Endometrium (tissue), 2 donors: ENCODE measurements at regions not wholly inside any gene's neighbourhood (a gene's known extent, or its start where the extent isn't known, plus 50 kb on each side); places are given as distances from the start of the nearest gene placed in this dataset.
"Not testable (repeated sequence)": the region's sequence is repeated elsewhere in the genome, so short reads cannot be mapped to it uniquely, and the experiment has no call there.

Source experiments
- FAIRE-seq: peaks from 2 replicates; lab custom pipeline; 2012; peaks lifted over from hg19 to GRCh38; lab: Jason Lieb, UNC
- donor health status: control.
- donor health status: control.

DNA sequence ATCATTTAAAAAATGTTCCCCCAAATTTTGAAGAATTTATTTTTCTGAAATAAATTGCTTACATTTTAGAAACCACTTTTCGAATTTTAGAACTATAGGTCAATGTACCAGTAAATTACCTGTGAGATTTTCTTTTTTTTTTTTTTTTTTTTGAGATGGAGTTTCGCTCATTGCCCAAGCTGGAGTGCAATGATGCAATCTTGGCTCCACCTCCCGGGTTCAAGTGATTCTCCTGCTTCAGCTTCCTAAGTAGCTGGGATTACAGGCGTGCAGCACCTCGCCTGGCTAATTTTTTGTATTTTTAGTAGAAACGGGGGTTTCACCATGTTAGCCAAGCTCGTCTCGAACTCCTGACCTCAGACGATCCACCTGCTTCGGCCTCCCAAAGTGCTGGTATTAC lies 295.1 kb upstream of the ID2 start:
- FAIRE-seq: not testable (repeated sequence)

GRCh38 chr2:8388781-8389180 lies 293.1 kb upstream of the ID2 start:
- FAIRE-seq: no peak

DNA sequence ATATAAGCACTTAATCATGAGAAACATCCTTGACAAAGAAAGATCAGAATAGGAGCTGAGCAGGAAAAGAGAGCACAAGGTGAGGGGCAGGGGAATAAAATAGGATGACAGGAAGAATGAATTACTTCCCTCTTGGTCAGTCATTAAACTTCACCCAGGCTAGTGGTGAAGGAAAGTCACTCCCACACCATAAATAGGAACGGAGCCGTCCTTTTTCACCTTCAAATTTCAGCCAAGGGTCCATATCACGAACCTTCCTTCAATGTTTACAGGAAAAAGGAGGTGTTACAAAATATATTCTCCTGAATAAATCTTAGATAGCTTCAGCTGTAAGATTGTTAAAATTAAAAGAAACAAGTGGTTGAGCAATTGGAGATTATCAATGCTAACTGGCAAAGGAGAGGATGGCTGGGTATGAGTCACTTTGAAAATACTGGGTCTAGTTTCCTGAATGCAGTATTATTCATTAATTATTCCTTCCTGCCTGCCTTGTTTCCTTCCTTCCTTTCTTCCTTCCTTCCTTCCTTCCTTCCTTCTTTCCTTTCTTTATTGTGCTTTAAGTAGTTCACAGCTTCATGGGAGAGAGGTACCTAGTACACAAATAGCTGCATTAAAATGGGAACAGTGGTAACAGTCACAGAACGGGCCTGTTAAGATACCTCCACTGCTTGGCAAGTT lies 292.3 kb upstream of the ID2 start:
- FAIRE-seq: no peak

DNA sequence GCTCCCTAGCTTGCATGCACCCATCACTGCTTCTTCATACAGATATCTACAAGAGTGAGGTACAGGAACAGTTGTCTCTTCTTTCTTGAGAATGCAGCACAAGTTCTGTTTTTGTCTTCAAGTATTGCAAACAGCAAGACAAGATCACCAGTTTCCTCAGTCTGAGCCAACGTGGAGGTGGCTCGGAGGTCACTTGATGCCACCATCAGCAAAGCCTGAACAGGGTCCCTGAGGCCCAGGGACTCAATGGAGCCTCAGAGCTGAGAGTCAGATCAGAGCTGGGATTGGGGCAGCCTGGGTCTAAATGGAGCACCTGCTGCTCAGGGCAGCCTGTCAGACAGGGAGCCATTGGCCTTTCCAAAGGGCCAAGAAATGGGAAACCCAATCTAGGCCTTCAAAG lies 290.7 kb upstream of the ID2 start:
- FAIRE-seq: no peak

- FAIRE-seq: no peak
Observed at GRCh38 chr2:8391584-8391983, 290.3 kb upstream of the ID2 start.

DNA sequence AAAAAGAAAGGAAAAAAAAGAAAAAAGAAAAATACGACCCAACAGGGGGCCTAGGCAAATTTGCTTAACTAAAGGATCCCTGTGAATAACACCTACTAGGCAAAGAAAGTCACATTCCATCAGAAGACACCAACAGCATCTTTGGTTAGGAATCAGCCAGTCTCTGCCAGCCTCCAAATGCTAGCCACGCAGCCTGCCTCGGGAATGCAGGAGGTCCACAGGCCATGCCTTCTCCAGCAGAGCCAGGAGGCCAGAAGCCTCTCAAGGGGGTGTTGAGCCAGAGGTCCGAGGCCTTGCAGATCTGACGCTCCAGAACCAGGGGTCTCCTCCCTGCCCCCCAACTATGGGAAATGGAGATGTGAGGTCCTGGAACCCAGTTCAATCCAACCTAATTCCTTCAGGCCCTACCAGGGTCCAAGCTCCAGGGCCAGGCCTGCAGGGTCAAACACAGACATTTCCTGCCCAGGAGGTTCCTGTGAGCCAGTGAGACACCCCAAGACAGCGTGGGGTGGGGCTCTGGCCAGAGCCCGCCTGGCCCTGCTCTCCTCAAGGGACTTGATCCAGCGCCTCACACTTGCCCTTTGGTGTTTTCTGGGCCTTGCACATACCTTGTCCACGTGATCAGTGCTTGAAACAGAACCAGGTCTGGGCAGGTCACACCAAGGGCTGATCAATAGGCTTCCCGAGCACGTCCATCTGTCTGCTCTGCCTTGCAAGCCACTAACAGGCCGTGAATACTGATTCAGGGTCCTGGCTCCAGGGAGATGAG lies 289.6 kb upstream of the ID2 start:
- FAIRE-seq: no peak

DNA sequence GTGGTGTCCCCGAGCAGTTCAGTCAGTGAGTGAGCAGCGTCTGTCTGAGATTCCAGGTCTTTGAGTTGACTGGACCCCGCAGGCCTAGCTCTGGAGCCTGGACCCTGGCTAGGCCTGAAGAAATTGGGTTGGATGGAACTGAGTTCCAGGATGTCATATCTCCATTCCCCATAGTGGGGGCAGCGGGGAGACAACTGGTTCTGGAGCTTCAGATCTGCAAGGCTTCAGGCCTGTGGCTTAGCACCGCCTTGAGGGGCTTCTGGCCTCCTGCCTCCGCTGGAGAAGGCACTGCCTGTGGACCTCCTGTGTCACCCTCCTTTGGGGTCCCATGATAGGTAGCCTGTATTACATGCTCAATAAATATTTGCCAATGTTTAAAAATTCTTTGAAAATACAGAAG lies 288.4 kb upstream of the ID2 start:
- no peak for FAIRE-seq

- FAIRE-seq: no peak
Observed at GRCh38 chr2:8394131-8394530, 287.7 kb upstream of the ID2 start.

DNA sequence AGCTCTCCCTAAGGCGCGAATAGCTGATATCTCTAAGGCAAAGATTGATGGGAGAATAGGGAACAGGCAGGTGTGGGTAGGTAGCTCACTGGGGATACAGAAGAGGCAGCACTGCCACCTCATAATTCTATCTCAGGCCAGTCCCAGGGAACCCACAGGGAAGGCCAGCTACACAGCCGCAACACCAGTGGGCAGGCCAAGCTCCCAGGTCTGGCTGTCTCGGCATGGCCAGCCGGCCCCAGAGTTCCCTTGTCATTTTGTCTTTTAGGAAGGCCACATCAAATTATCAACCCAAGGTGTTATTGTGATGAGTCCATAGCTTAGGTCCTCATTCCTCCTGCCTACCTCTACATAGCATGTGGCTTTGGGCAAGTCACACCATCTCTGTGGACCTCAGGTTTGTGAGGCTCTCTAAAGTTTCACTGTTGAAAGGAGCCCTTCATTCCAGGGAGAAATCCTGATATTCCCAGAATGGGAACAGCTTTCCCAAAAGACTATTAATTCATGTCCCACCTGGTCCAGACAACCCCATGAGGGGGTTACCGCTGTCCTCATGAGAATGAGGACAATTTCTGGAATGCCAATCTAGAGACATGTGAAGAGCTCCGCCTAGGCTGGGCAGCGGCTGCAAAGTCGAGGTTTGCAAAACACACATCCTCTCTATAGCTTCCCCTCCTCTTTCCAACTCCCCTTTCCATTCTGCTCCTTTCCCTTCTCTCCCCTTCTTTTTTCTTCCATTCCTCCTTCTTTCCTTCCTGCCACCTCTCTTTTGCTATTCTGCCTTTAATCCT lies 287.1 kb upstream of the ID2 start:
- FAIRE-seq: no peak

GRCh38 chr2:8395718-8396117 lies 286.1 kb upstream of the ID2 start:
- FAIRE-seq: no peak

- no peak for FAIRE-seq
Observed at GRCh38 chr2:8398040-8398668, 283.7 kb upstream of the ID2 start.

- FAIRE-seq: no peak
Observed at GRCh38 chr2:8399731-8400130, 282.1 kb upstream of the ID2 start.

DNA sequence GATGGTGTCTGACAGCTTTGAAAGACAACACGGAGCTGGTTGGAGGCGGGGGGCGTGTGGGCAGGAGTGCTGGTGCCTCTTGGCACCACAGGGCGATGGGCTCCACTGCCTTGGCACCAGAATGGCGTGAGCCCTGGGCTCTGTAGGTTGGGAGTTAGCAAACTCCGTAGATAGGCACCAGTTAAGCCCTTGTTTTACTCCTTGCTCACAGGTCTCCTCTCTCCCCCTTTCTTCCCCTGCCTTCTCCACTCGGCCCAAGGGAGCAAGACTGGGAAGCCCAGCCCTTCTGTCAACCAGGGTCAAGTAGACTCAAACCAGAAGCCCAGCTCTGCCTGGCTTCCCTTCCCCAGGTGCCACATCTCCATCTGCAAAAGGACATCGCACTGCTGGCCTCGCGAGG lies 281.7 kb upstream of the ID2 start:
- no peak for FAIRE-seq

DNA sequence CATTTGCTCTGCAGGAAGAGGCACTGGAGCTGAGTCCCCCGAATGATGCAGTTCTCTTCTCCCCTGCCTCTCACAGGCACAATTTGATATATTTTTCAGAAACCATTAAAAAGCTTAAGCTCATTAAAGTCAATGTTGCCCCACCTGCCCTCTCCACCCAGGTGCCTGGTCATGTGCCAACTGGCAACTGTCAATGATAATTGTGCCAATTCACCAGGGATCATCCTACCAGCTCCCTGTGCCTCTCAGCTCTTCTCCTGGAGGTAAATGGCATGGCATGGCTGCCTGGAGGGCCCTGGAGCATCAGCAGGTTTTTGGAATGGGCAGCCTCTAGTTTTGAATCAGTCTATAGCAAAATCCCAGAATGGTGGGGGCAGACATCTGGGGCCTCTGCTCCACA lies 279.6 kb upstream of the ID2 start:
- no peak for FAIRE-seq

GRCh38 chr2:8403876-8404275 lies 278.0 kb upstream of the ID2 start:
- no peak for FAIRE-seq

DNA sequence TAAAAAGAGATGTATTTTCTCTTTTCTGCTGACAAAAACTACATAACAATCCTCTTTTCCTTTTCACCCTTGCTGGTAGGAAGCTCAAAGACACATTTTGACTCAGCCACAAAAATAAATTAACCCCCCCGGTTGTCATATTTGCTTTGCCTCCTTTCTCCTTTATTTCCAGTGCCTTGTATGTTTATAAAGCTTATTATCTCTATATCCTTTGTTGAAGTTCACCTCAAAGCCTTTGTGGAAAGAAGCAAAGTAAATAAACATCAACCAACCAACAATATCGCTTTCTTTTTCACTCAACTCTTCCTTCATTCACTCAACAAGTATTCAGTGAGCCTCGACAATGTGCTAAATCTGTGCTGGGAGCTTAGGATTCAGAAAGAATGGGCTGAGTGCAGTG lies 276.5 kb upstream of the ID2 start:
- no peak for FAIRE-seq

- no peak for FAIRE-seq
Observed at GRCh38 chr2:8406271-8406670, 275.6 kb upstream of the ID2 start.

GRCh38 chr2:8407332-8407731 lies 274.5 kb upstream of the ID2 start:
- FAIRE-seq: no peak

DNA sequence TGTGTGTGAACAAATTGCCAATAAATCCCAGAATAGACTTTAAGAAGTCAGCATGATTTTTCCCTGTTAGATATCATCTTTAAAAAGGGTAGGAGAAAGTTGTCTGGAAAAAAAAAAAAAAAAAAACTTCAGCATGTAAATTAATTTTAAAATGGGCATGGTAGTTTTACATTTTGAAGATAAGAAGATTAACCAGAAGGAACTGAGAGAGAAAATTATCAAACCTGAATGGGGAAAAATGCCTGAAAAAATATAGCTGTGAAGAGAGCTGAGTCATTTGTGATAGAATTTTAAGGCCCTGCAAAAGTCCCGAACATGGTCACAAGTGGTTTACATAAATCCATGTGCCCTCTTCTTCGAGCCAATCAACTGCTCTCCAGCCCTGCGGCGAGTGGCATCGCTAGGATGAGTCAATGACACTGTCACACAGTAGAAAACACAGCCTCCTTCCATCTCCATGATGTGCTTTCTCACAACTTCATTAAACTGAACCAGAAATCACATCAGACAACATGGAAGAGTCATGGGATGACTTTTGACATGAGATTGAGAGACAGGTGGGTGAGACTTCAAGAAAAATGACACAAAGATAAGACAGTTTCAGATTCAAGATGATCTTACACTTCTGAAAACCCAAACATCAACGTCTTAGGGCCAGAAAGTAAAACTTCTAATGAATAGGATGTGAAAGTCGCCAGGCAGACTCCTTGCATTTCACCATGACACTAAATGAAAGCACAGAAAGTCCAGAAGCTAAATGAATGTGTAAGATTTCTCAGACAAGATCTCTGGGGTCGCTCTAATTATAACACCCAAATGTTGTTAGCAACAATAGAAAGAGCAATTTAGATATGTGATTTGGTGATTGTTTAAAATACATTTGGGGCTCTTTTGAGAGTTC lies 273.0 kb upstream of the ID2 start:
- FAIRE-seq: no peak

DNA sequence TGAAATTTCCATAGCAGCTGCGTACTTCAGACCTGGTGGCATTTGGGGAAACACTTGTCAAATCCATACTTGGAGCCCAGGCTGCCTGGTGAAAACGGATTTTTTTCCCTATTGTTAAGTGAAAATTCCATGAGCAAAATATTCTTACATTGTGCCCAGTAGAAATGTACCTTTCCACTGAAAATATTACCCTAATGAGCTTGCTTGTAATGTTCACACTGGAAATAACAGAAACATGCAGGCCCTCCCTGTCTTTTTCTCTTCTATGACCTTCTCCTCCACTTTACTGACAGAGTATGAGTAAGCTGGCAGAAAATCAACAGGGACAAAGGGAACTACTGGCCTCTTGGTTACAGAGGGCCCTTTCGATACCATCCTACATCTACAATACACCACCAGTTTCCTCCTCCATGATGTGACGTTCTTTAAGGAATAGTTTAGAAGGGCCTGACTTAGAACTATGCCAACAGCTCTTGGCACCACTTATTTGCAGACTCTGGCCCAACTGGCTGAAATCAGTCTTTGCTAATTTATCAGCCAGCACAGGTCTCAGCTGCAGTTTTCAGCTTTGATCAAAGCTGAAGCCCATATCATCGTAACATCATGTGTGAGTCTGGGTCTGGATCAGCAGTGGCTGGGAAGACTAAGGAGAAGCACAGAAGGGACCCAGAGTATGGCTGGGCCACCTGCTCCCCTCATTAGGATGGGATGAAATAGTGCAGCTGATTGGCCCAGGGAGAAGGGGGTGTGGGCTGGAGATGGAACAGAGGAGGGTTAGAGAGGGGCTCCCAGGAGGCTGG lies 272.2 kb upstream of the ID2 start:
- FAIRE-seq: no peak

DNA sequence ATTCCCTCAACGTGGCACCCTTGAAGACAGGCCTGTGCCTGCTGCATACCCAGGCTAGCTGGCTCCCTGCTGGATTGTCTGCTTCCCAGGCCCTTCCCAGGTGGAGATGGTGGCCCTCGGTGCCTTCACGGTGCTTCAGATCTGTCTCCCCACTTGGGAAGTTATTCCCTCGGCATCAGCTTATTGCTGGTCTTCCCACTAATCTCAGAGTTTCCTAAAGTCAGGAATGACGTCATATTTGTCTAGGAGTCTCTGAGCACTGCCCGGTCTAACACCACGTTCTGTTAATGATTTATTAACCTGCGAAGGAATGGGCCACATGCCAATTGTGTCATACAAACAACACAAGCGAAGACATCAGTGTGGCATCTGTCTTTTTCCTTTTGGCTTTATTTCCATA lies 269.8 kb upstream of the ID2 start:
- no peak for FAIRE-seq
